B cell (primary cell): ENCODE measurements at regions not wholly inside any gene's neighbourhood (a gene's known extent, or its start where the extent isn't known, plus 50 kb on each side); places are given as distances from the start of the nearest gene placed in this dataset.

Experiments used
- CTCF ChIP-seq: fragments of 200-600 bp; IDR thresholded peaks from one replicate; pipeline ENCODE4 v1.8.0; 2022; ENCODE audit warnings: antibody characterized with exemption, mild to moderate bottlenecking
- EZH2 ChIP-seq: IDR thresholded peaks from 2 replicates; pipeline ENCODE4 v1.6.1; 2012; ENCODE audit warnings: borderline replicate concordance, low read depth, mild to moderate bottlenecking, moderate library complexity, low read length; ENCODE audit not compliant: insufficient read depth, poor library complexity, severe bottlenecking

GRCh38 chr6:113203715-113204110 lies 653.4 kb upstream of the MARCKS start:
- no peak for TF ChIP-seq CTCF
- TF ChIP-seq EZH2, result no peak
